GM12873 (cell line): ENCODE measurements at regions not wholly inside any gene's neighbourhood (a gene's known extent, or its start where the extent isn't known, plus 50 kb on each side); places are given as distances from the start of the nearest gene placed in this dataset.

ENCODE experiments used
- CTCF ChIP-seq: IDR thresholded peaks from 2 replicates; pipeline ENCODE4 v1.5.1; 2012; ENCODE audit warnings: low read depth, mild to moderate bottlenecking, moderate library complexity, low read length, control low read depth; ENCODE audit not compliant: insufficient read depth; ENCODE audit errors: missing control alignments

- TF ChIP-seq CTCF: no peak
Measured at GRCh38 chr13:66200555-66200954, 1029.6 kb downstream of the PCDH9 start.

- TF ChIP-seq CTCF: no peak
Measured at GRCh38 chr13:66195238-66195637, 1034.9 kb downstream of the PCDH9 start.

- no peak for TF ChIP-seq CTCF
Measured at GRCh38 chr13:66189986-66190385, 1040.2 kb downstream of the PCDH9 start.

GRCh38 chr13:66180836-66181235 is 1049.3 kb downstream of the PCDH9 start:
- TF ChIP-seq CTCF: no peak

GRCh38 chr13:66171920-66172319 is 1058.2 kb downstream of the PCDH9 start:
- no peak for TF ChIP-seq CTCF

- no peak for TF ChIP-seq CTCF
Measured at GRCh38 chr13:66162470-66162869, 1067.7 kb downstream of the PCDH9 start.

GRCh38 chr13:66159511-66159910 is 1070.6 kb downstream of the PCDH9 start:
- no peak for TF ChIP-seq CTCF
